Astrocyte (in vitro differentiated cells and primary cell): ENCODE measurements at regions not wholly inside any gene's neighbourhood (a gene's known extent, or its start where the extent isn't known, plus 50 kb on each side); places are given as distances from the start of the nearest gene placed in this dataset.

Source experiments
- CTCF ChIP-seq: IDR thresholded peaks from 2 replicates; pipeline ENCODE4 v1.5.1; 2011; ENCODE audit warnings: low read depth, mild to moderate bottlenecking, inconsistent platforms, low read length, moderate library complexity; ENCODE audit not compliant: insufficient read depth
- EZH2 ChIP-seq: IDR thresholded peaks from 2 replicates; pipeline ENCODE4 v1.6.1; 2012; ENCODE audit warnings: mild to moderate bottlenecking, low read length, inconsistent platforms; ENCODE audit not compliant: insufficient read depth

- no peak for TF ChIP-seq CTCF
- no peak for TF ChIP-seq EZH2
Measured at GRCh38 chr22:23375031-23375827, 194.9 kb downstream of the BCR start.
